ENCODE measurements at regions not wholly inside any gene's neighbourhood (a gene's known extent, or its start where the extent isn't known, plus 50 kb on each side); places are given as distances from the start of the nearest gene placed in this dataset.
"Not testable (repeated sequence)": the region's sequence is repeated elsewhere in the genome, so short reads cannot be mapped to it uniquely, and the experiment has no call there.

DNA sequence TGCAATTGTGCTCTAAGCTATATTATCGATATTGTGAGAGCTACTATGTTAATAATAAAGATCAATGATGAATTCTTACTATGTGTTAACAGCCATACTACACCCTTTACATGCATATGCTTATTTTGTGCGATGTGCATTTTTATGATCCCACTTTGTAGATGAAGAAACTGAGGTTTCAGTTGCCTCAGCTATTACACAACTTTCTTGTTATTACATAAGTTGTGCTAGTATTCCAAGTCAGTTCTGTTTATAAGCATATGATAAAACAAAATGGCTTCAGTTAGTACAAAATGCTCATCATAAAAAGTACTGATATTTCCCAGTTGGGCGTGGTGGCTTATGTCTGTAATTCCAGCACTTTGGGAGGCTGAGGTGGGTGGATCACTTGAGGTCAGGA, 471.5 kb upstream of the DCN start:
- TF ChIP-seq, protein P1, sequence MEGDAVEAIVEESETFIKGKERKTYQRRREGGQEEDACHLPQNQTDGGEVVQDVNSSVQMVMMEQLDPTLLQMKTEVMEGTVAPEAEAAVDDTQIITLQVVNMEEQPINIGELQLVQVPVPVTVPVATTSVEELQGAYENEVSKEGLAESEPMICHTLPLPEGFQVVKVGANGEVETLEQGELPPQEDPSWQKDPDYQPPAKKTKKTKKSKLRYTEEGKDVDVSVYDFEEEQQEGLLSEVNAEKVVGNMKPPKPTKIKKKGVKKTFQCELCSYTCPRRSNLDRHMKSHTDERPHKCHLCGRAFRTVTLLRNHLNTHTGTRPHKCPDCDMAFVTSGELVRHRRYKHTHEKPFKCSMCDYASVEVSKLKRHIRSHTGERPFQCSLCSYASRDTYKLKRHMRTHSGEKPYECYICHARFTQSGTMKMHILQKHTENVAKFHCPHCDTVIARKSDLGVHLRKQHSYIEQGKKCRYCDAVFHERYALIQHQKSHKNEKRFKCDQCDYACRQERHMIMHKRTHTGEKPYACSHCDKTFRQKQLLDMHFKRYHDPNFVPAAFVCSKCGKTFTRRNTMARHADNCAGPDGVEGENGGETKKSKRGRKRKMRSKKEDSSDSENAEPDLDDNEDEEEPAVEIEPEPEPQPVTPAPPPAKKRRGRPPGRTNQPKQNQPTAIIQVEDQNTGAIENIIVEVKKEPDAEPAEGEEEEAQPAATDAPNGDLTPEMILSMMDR (IDR thresholded peaks at IDR 0.05; ENCODE audit: insufficient read depth, low read depth, low read length, missing control alignments): no peak
- H3K4me3 ChIP-seq (ENCODE audit: low read depth, low read length): no peak overlapping the region
- no peak for DNase-seq (ENCODE audit: low read depth)

DNA sequence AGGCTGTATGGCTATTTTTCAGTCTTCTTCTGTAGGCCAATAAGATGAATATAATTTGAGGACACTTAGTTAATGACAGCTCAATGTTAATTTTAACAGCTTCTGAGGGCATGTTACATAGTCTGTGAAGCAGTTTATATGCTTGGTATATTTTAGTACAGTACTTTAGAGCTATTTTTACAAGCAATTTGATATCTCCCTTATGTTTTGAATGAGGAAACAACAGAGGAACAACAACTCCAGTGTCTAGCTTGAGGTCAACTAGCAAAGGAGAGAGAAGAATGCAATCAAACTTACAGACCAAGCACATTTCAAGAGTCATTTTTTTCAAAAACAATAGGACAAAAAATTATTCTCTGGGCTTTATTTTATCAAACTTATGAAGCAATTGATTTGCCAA, 469.1 kb upstream of the DCN start:
- DNase-seq (ENCODE audit: low read depth): no peak
- no peak overlapping the region for H3K4me3 ChIP-seq (ENCODE audit: low read depth, low read length)
- TF ChIP-seq, protein P1 (IDR thresholded peaks at IDR 0.05; ENCODE audit: insufficient read depth, low read depth, low read length, missing control alignments): no peak

DNA sequence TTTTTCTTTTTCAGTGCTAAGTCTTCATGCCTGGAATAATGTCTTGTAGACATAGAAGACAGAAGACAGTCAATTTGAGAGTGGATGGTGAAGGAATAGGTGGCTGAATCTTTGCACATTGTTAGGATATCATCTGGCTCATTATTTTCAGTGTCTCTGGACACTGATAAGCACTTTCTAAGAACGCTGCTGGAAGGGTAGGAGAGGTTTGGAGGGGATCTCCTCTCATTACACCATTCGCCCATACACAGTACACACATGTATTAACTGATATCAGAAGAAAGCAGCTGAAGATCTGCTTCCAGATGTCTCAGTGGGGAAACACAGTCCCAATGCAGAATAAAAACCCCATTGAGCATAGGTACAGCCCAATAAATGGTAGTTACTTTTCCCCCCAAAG, 461.1 kb upstream of the DCN start:
- TF ChIP-seq, protein P1 (IDR thresholded peaks at IDR 0.05; ENCODE audit: insufficient read depth, low read depth, low read length, missing control alignments): no peak
- DNase-seq (ENCODE audit: low read depth): no peak
- H3K4me3 ChIP-seq (ENCODE audit: low read depth, low read length): no peak overlapping the region

DNA sequence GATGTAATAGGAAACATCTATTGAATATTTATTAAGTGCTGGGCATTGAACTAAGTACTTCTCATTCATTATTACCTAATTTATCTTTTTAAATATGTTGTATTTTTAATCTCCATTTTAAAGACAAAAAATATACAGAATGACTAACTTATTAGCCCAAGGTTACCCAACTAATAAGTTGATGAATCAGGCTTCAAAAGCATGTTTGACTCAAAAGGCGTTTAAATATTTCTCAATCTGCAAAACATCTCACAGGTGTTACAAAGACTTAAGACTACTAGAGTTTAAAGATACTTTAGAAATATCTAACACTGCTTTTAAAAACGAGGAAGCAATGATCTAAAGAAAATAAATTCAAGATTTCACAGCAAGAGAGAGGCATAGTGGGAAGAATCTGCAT, 457.4 kb upstream of the DCN start:
- TF ChIP-seq, protein P1 (IDR thresholded peaks at IDR 0.05; ENCODE audit: insufficient read depth, low read depth, low read length, missing control alignments): no peak
- H3K4me3 ChIP-seq (ENCODE audit: low read depth, low read length): no peak overlapping the region
- DNase-seq (ENCODE audit: low read depth): no peak

DNA sequence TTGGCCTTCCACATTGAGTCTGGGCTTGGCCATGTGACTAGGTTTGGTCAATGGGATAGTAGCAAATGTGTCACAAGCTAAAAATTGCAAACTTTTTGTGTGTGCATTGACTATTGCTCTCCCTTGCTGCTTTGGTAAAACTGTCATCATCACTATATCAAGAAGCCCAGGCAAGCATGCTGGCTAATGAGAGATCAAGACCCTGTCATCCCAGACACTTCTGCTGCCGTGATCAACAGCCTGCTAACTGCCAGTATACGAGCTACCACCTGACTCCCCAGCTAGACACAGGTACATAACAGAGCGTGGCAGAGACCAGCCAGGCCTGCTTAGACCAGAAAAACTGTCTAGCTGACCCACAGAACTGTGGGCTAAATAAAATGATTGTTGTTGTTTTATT, 456.7 kb upstream of the DCN start:
- DNase-seq (ENCODE audit: low read depth): no peak
- TF ChIP-seq, protein P1 (IDR thresholded peaks at IDR 0.05; ENCODE audit: insufficient read depth, low read depth, low read length, missing control alignments): no peak
- no peak overlapping the region for H3K4me3 ChIP-seq (ENCODE audit: low read depth, low read length)

DNA sequence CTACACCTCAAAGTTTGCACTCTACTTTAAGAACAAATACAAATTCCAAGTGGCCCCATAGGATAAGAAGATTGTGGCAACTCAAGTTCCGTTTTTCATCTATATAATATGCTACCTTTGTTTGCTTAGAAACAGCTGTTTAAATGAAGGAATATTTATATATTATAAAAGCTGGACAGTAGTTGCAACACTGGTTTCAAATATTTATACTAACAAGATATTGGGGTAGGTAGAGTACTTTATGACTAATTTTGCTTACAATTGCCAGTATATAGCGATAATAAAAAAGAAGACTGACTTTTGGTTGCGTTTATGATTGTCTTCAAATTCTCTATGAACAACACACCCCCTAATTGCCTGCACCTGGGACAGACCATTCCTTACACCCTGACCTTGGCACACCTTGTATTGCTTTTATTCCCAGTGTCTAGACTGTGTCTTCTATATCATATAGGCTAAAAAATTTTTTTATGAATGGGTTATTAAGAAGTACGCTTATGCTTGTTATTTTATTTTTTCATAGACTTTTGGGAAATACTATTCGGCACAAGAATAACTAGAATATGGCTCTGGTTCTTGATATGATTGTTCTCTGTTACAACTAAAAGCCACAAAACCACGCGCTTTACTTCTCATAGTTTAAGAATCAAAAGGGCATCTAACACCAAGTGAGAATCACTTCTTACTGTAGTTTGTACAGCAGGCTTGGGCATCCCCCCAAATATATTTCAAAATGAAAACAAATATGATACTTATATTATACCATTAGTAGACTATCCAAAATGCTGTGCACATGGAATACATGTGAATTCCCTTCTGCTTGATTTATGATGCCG, 455.4 kb upstream of the DCN start:
- no peak overlapping the region for H3K4me3 ChIP-seq (ENCODE audit: low read depth, low read length)
- DNase-seq (ENCODE audit: low read depth): peak; percentile 2
- TF ChIP-seq, protein P1 (IDR thresholded peaks at IDR 0.05; ENCODE audit: insufficient read depth, low read depth, low read length, missing control alignments): no peak

DNA sequence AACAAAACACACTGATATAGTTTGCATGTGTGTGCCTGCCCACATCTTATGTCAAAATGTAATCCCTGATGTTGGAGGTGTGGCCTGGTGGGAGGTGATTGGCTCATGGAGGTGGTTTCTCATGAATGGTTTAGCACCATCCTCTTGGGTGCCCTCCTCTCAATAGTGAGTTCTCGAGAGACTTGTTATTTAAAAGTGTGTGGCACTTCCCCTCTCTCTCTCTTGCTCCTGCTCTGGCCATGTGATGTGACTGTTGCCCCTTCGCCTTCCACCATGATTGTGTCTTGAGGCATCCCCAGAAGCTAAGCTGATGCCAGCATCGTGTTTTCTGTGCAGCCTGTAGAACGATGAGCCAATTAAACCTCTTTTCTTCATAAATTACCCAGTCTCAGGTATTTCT, 454.1 kb upstream of the DCN start:
- DNase-seq (ENCODE audit: low read depth): no peak
- TF ChIP-seq, protein P1 (IDR thresholded peaks at IDR 0.05; ENCODE audit: insufficient read depth, low read depth, low read length, missing control alignments): no peak
- H3K4me3 ChIP-seq (ENCODE audit: low read depth, low read length): no peak overlapping the region

DNA sequence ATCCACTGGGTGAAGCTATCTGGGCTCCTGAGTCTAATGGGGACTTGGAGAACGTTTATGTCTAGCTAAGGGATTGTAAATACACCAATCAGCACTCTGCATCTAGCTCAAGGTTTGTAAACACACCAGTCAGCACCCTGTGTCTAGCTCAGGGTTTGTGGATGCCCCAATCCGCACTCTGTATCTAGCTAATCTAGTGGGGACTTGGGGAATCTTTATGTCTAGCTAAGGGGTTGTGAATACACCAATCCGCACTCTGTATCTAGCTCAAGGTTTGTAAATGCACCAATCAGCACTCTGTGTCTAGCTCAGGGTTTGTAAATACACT, 451.7 kb upstream of the DCN start:
- not testable (repeated sequence) for DNase-seq (ENCODE audit: low read depth); H3K4me3 ChIP-seq (ENCODE audit: low read depth, low read length)
